HG03460 (cell line): ENCODE measurements at regions not wholly inside any gene's neighbourhood (a gene's known extent, or its start where the extent isn't known, plus 50 kb on each side); places are given as distances from the start of the nearest gene placed in this dataset.
"Not testable (repeated sequence)": the region's sequence is repeated elsewhere in the genome, so short reads cannot be mapped to it uniquely, and the experiment has no call there.

Experiments used
- ATAC-seq: cut with Tn5 transposase; IDR thresholded peaks from one replicate; pipeline ENCODE4 v1.9.1; 2021; ENCODE audit not compliant: unreplicated experiment

DNA sequence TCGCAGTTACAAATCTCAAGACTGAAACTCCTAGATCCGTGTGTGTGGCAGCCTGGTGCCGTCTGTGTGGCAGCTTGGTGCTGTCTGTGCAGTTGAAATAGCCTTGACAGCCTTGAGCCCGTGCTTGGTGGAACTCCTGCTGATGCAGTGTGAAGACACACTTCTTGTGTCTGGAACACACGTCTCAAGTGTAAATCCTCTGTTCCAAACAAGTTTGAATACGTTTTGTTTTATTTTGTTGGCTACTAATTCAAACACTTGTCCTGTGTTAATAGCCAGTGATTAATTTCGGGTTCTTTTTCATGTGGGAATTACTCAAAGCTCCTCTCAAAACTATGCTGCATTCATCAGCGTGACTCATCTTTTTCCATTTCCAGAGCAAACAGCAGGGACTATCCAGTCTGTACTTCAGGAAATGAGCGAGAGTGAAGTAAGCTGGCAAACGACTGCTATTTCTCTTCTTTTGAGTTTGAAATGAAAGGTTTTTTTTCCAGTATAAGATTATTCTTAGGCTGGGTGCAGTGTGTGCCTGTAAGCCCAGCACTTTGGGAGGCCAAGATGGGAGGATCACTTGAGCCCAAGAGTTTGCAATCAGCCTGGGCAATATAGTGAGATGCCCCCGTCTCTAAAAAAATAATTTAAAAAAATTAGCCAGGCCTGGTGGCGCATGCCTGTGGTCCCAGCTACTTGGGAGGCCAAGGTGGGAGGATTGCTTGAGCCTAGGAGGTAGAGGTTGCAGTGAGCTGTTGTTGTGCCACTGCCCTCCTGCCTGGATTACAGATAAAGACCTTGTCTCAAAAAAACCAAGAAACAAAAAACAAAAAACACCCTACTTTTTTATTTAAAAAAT lies 152.9 kb downstream of the SPP2 start:
- no peak for ATAC-seq

GRCh38 chr2:234202601-234203000 lies 152.1 kb downstream of the SPP2 start:
- ATAC-seq, result no peak

GRCh38 chr2:234199996-234200395 lies 149.5 kb downstream of the SPP2 start:
- no peak for ATAC-seq

GRCh38 chr2:234198976-234199375 lies 148.5 kb downstream of the SPP2 start:
- no peak for ATAC-seq

DNA sequence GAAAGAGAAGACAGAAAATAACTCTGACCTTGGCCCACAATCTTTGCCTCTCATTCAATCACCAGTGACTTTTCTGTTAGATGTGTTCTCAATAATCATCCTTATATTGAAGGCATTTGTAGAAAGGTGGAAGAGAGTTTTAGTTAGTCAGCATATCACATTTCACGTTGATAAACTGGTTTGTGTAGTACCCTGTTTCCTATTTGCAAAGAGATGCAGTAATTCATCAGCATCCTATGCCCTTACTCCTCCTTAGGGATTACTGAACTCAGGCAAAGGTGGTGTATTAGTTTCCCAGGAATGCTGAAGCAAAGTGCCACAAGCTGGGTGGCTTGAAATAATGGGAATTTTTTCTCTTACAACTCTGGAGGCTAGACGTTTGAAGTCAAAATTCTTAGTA lies 145.0 kb downstream of the SPP2 start:
- no peak for ATAC-seq

DNA sequence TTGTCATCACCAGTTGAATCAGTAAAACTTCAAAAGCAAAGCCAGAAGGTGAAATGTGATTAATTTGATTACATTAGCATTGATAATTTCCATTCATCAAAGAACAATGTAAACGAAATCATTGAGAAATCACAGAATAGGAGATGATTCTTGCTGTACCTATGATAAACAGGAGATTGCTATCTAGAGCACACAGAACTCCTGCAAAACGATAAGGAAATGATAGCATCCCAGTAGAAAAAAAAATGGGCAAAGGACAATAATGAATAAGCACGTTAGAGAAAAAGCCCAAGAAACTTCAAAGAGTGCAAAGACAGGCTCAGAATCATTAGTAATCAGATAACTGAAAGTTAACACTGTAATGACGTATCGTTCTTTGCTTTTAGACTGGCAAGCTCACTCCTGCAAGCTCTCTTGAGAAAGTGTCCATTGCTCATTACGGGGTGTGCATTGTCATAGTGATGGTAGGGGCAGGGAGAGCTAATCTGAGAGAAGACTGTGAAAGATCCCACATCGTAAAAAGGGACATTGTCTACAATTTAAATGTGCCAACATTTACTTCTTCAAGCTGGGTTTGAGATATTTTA lies 143.6 kb downstream of the SPP2 start:
- ATAC-seq, result no peak

DNA sequence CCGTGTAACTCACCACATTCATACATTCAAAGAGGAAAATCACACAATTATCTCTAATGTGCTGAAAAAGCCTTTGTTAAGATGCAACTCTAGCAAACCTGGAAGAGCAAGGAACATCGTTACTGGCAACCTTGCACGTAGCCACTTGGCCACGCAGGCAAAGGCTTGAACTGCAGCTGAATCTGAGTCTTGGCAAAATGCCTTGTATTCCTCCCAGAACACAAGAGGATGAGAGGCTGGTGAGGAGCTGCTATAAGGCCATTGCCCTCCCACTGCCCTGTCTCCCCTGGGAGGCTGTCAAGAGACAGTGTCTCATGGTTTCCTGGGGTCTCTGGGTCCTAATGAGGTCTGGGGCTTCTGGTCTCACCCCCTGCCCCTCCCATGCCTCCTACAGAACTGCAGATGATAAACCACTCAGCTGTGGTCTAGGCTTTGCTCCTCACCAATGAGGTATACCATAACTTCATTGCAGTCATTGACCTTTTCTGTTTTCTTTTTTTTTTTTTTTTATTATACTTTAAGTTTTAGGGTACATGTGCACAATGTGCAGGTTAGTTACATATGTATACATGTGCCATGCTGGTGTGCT lies 141.4 kb downstream of the SPP2 start:
- no peak for ATAC-seq

GRCh38 chr2:234189786-234190300 lies 139.3 kb downstream of the SPP2 start:
- ATAC-seq, result no peak

GRCh38 chr2:234189230-234189629 lies 138.7 kb downstream of the SPP2 start:
- no peak for ATAC-seq

DNA sequence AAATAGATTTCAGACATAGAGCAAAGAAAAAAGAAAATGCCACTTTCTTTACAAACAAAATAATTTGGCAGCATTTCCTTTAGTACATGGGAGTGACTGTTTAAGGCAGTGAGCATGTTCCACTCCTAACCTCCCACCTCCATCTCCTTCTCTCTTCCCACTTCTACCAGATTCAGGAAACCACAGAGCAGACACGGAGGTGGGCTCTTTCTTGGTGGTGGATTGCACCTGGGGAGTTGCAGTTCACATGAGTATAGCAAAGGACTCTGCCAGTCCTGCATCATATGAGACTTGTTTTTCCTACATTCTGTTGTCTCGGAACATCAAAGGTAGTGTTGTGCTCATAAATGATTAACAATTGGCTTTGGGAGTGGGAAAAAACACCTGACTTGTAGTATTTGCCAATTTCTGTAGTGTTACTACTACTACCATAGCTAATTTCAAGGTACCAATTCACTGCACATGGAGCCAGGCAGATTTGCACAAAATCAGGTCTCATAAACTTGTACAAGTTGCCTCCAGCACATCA lies 137.2 kb downstream of the SPP2 start:
- ATAC-seq, result no peak

GRCh38 chr2:234181121-234181520 lies 130.6 kb downstream of the SPP2 start:
- ATAC-seq, result no peak

DNA sequence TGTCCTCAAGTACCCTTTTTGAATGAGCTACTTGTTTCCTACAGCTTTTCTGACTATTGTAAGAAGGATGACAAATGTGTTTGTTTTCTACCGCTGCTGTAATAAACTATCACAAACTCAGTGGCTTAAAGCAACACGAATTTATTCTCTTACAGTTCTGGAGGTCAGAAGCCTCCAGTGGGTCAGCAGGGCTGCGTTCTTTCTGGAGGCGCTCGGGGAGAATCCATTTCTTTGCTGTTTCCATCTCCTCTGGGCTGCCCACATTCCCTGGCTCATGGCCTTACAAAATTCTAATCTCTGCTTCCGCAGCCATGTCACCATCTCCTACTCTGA lies 128.5 kb downstream of the SPP2 start:
- no peak for ATAC-seq

GRCh38 chr2:234178330-234179030 lies 128.0 kb downstream of the SPP2 start:
- no peak for ATAC-seq

DNA sequence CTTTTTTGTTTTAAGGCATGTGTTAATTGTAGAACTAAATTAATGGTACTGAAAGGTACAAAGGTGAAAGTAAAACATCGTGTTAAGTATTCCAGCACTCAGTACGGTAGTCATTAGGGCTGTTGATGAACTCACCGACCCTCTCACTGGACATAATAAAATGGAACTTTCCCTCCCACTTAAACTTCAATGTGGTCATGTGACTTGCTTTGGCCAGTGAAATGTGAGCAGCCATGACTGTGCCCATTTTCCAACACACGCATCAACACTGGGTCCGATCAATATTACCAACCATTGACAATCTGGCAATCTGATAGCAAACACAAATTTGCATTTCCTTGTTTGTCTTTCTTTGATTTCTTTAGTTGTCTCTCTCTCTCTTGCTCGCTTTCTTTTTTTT lies 125.1 kb downstream of the SPP2 start:
- no peak for ATAC-seq

- ATAC-seq, result no peak
These were observed 124.2 kb downstream of the SPP2 start for GRCh38 chr2:234174742-234175141.

GRCh38 chr2:234172532-234172931 lies 122.0 kb downstream of the SPP2 start:
- no peak for ATAC-seq

GRCh38 chr2:234172066-234172465 lies 121.6 kb downstream of the SPP2 start:
- ATAC-seq, result no peak

DNA sequence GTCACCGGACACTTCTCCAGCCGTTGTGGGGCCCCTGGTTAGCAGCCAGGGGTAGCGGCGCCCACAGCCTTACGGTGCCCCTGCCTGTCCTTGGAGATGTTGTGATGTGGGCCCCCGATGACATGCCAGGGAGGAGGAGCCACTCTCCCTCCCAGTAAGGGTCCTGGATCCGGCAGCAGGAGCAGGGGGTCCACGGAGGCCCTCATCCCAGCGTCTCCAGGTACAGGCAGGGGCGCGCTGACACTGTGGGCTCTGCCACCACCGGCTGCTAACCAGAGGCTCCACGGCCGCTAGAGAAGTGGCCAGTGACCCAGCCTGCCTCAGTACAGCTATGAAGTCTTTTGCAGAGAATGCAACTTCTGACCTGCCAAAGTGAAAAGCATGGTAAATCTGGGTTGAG lies 121.2 kb downstream of the SPP2 start:
- ATAC-seq, result no peak

DNA sequence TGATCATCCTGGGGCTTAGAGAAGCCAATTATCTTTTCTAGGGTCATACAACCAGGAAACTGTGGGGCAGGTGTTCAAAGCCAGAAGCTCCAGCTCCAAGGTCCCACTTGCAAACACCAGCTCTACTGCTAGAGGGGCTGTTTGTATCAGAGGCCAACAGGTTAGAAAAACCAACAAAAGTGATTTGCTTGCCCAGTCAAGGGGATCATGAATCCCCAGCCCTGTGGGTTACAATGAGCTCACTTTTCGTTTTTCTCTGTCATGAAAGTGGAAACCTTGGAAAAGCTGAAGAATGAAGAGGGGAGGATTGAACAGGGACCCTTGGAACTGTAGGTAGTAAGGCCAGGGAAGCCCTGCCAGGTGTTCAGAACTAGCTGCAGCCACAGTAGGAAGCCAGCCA lies 119.2 kb downstream of the SPP2 start:
- ATAC-seq, result no peak

GRCh38 chr2:234168605-234169570 lies 118.4 kb downstream of the SPP2 start:
- ATAC-seq, result not testable (repeated sequence)
